ENCODE measurements at regions not wholly inside any gene's neighbourhood (a gene's known extent, or its start where the extent isn't known, plus 50 kb on each side); places are given as distances from the start of the nearest gene placed in this dataset.

- TF ChIP-seq, protein P1, sequence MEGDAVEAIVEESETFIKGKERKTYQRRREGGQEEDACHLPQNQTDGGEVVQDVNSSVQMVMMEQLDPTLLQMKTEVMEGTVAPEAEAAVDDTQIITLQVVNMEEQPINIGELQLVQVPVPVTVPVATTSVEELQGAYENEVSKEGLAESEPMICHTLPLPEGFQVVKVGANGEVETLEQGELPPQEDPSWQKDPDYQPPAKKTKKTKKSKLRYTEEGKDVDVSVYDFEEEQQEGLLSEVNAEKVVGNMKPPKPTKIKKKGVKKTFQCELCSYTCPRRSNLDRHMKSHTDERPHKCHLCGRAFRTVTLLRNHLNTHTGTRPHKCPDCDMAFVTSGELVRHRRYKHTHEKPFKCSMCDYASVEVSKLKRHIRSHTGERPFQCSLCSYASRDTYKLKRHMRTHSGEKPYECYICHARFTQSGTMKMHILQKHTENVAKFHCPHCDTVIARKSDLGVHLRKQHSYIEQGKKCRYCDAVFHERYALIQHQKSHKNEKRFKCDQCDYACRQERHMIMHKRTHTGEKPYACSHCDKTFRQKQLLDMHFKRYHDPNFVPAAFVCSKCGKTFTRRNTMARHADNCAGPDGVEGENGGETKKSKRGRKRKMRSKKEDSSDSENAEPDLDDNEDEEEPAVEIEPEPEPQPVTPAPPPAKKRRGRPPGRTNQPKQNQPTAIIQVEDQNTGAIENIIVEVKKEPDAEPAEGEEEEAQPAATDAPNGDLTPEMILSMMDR (IDR thresholded peaks at IDR 0.05; ENCODE audit: low read depth, low read length, missing control alignments), result no peak
These were observed 505.4 kb downstream of the EFNA5 start for GRCh38 chr5:107165296-107165695.

GRCh38 chr5:107157809-107158208, 512.9 kb downstream of the EFNA5 start:
- no peak overlapping the region for H3K4me3 ChIP-seq (replicated peaks; ENCODE audit: low read depth, low read length)
- DNase-seq (ENCODE audit: extremely low read depth, low read depth), result no peak
- TF ChIP-seq, protein P1 (IDR thresholded peaks at IDR 0.05; ENCODE audit: low read depth, low read length, missing control alignments), result no peak

More at GRCh38 chr5:107165296-107165695, 505.4 kb downstream of the EFNA5 start:
- no peak overlapping the region for H3K4me3 ChIP-seq (replicated peaks; ENCODE audit: low read depth, low read length)
- no peak for DNase-seq (ENCODE audit: extremely low read depth, low read depth)

DNA sequence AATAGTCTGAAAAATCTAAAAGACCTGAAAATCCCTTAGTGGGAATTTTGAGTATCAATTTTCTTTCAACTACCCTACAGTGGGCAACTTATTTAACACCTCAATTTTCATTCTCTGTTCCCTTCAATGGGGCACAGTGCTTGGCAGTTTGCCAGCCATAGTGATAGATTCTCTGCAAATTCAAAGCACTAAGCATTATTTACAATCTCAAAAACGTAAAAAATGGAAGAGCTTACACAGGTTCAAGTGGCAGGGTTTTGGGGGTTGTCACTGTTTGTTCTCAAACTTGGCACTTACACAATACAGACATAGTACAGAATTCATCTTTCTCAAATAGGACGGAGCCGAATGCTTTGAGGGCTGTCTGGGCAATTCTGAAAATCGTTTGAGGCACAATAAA, 515.0 kb downstream of the EFNA5 start:
- H3K4me3 ChIP-seq (replicated peaks; ENCODE audit: low read depth, low read length), result no peak overlapping the region

GRCh38 chr5:107154593-107154992, 516.1 kb downstream of the EFNA5 start:
- no peak for DNase-seq (ENCODE audit: extremely low read depth, low read depth)
- TF ChIP-seq, protein P1 (IDR thresholded peaks at IDR 0.05; ENCODE audit: low read depth, low read length, missing control alignments), result no peak
- no peak overlapping the region for H3K4me3 ChIP-seq (replicated peaks; ENCODE audit: low read depth, low read length)

More for the DNA sequence above, 515.0 kb downstream of the EFNA5 start:
- TF ChIP-seq, protein P1 (IDR thresholded peaks at IDR 0.05; ENCODE audit: low read depth, low read length, missing control alignments), result no peak
- no peak for DNase-seq (ENCODE audit: extremely low read depth, low read depth)

- TF ChIP-seq, protein P1 (IDR thresholded peaks at IDR 0.05; ENCODE audit: low read depth, low read length, missing control alignments), result no peak
- no peak for DNase-seq (ENCODE audit: extremely low read depth, low read depth)
- H3K4me3 ChIP-seq (replicated peaks; ENCODE audit: low read depth, low read length), result no peak overlapping the region
These were observed 517.5 kb downstream of the EFNA5 start for GRCh38 chr5:107153283-107153682.

DNA sequence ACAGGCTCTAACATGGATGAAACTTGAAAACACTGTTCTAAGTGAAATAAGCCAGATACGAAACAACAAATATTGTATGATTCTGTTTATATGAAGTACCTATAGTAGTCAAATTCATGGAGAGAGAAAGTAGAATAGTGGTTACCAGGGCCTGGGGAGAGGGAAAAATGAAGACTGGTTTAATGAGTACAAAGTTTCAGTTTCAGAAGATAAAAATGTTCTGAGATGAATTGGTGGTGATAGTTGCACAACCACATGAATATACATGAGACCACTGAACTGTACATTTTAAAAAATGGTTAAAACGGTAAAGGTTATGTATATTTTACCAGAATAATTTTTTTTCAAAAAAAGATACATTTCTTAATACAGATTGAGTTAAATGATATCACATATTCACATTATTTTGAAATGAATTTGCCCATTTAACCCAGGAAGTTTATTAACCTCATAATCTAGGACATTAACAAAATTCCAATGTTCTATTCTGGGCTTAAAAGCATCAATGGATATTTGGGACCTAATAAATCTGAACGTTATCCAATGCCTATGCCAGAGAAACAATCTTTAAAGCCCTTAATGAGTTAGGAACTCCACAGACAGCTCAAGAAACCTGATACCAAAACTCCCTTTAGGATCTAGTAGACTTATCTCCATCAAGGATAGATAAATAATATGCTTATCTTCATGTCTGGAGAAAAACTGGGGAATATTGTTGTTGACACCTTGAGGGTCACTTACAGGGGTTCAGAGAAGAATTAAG, 521.3 kb downstream of the EFNA5 start:
- no peak overlapping the region for H3K4me3 ChIP-seq (replicated peaks; ENCODE audit: low read depth, low read length)
- DNase-seq (ENCODE audit: extremely low read depth, low read depth), result no peak
- TF ChIP-seq, protein P1 (IDR thresholded peaks at IDR 0.05; ENCODE audit: low read depth, low read length, missing control alignments), result no peak

Data from HFF-Myc (cell line).